Upper lobe of left lung (tissue), 6 donors: ENCODE measurements at regions not wholly inside any gene's neighbourhood (a gene's known extent, or its start where the extent isn't known, plus 50 kb on each side); places are given as distances from the start of the nearest gene placed in this dataset.

Experiments
- ATAC-seq, 2 donors: fragments of 200-7000 bp; cut with Tn5 transposase; one replicate each; pipeline ENCODE4 v1.9.1; 2022; ENCODE audit warnings: mild to moderate bottlenecking in 2 of 2, moderate library complexity in 2 of 2; ENCODE audit not compliant: low FRiP score in 2 of 2
- DNase-seq, 2 donors: peaks; one replicate each; pipeline ENCODE4 v3.0.0-alpha.2; 2019 to 2020
- H3K27ac ChIP-seq, 4 donors: fragments of 200-600 bp; sonication (generic); one replicate each; pipeline ENCODE4 v1.5.1; 2016 to 2019
- H3K27me3 ChIP-seq, 4 donors: fragments of 200-600 bp; sonication (generic); one replicate each; pipeline ENCODE4 v1.5.1; 2017 to 2019
- H3K36me3 ChIP-seq, 4 donors: fragments of 200-600 bp; sonication (generic); one replicate each; pipeline ENCODE4 v1.5.1; 2016 to 2019
- H3K4me1 ChIP-seq, 4 donors: fragments of 200-600 bp; sonication (generic); one replicate each; pipeline ENCODE4 v1.5.1; 2018 to 2019
- H3K4me3 ChIP-seq, 4 donors: fragments of 200-600 bp; sonication (generic); one replicate each; pipeline ENCODE4 v1.5.1; 2017 to 2019; ENCODE audit warnings: mild to moderate bottlenecking in 2 of 4, moderate library complexity in 1 of 4
- H3K9me3 ChIP-seq, 4 donors: fragments of 200-600 bp; sonication (generic); one replicate each; pipeline ENCODE4 v1.5.1; 2018 to 2019
- CTCF ChIP-seq, 6 experiments: fragments of 450-650 bp in 4 of 6; fragments of 200-600 bp in 2 of 6; sonication (generic) in 2 of 6; IDR thresholded peaks; one replicate each; pipeline ENCODE4 v1.5.1; 2016 to 2019; ENCODE audit warnings: antibody characterized with exemption in 6 of 6
- EP300 ChIP-seq, 4 donors: sonication (generic); formaldehyde crosslinking; IDR thresholded peaks; one replicate each; pipeline ENCODE4 v1.5.1; 2017; ENCODE audit warnings: antibody characterized with exemption in 4 of 4, control low read depth in 2 of 4
- POLR2A ChIP-seq, 4 donors: fragments of 450-650 bp; IDR thresholded peaks; one replicate each; pipeline ENCODE4 v1.5.1; 2016 to 2017; ENCODE audit warnings: antibody characterized with exemption in 4 of 4, mild to moderate bottlenecking in 2 of 4
- POLR2AphosphoS5 ChIP-seq, 2 donors: sonication (generic); formaldehyde crosslinking; IDR thresholded peaks; one replicate each; pipeline ENCODE4 v1.5.1; 2017; ENCODE audit warnings: antibody characterized with exemption in 2 of 2
- WGBS, 2 donors: methylation state at CpG; one replicate each; pipeline ENCODE4 v1.1.5; 2017 to 2018; 5-methylcytosine and 5-hydroxymethylcytosine counted together
- donor health status: DM: no; HTN: no; CAD: no; lungs with moderate emphysema.
- donor health status: DM: no; HTN: yes; CAD: no; lungs with severe emphysema.

- TF ChIP-seq CTCF (IDR thresholded peaks at IDR 0.05) (no peak), EP300 (IDR thresholded peaks at IDR 0.05) (no peak), POLR2A (IDR thresholded peaks at IDR 0.05) (no peak), POLR2AphosphoS5 (IDR thresholded peaks at IDR 0.05) (no peak)
- no peak for DNase-seq
- no peak overlapping the region for H3K27ac ChIP-seq
- no peaks in the 10 kb centered on the region for H3K9me3 ChIP-seq
- H3K4me3 ChIP-seq, result no peak overlapping the region
- no peaks in the 10 kb centered on the region for H3K36me3 ChIP-seq
- 87 to 95% methylated on average over 6 to 7 of the region's 7 CpGs for WGBS, 2 donors
- peaks cover 5 to 10% (median 7%) of the 10 kb centered on the region in 4 donors for H3K4me1 ChIP-seq
- peaks cover 0 to 9% (median 4%) of the 10 kb centered on the region in 4 donors for H3K27me3 ChIP-seq
- ATAC-seq, result no peak
Observed at GRCh38 chr10:131451407-131452015, 140.0 kb upstream of the TCERG1L start.

GRCh38 chr10:131452926-131453720 lies 141.6 kb upstream of the TCERG1L start:
- Histone ChIP-seq H3K4me3 (peak overlapping the region in 2 of 4 donors; percentile 17 to 19), H3K9me3 (no peaks in the 10 kb centered on the region), H3K36me3 (no peaks in the 10 kb centered on the region), H3K27me3 (peaks cover 0 to 9% (median 4%) of the 10 kb centered on the region in 4 donors), H3K4me1 (peaks cover 5 to 10% (median 7%) of the 10 kb centered on the region in 4 donors), H3K27ac (no peak overlapping the region)
- 32 to 72% methylated on average over 12 to 33 of the region's 33 CpGs for WGBS, 2 donors
- TF ChIP-seq POLR2AphosphoS5 (IDR thresholded peaks at IDR 0.05), result no peak
- DNase-seq, result no peak
- peak; percentile 38 to 44 for ATAC-seq

GRCh38 chr10:131453721-131454634 lies 142.5 kb upstream of the TCERG1L start:
- ATAC-seq, result peak in 1 of 2 donors; percentile 74
- Histone ChIP-seq H3K4me3 (peak overlapping the region in 2 of 4 donors; percentile 17 to 19), H3K9me3 (no peaks in the 10 kb centered on the region), H3K27me3 (peaks cover 0 to 9% (median 4%) of the 10 kb centered on the region in 4 donors), H3K4me1 (peaks cover 5 to 10% (median 7%) of the 10 kb centered on the region in 4 donors), H3K36me3 (no peaks in the 10 kb centered on the region), H3K27ac (no peak overlapping the region)
- DNase-seq, result peak in 1 of 2 donors; percentile 42
- TF ChIP-seq CTCF (IDR thresholded peaks at IDR 0.05) (peak; percentile 52 to 83 (median 78)), POLR2AphosphoS5 (IDR thresholded peaks at IDR 0.05) (no peak), EP300 (IDR thresholded peaks at IDR 0.05) (no peak), POLR2A (IDR thresholded peaks at IDR 0.05) (no peak)
- WGBS, 2 donors, result 13 to 17% methylated on average over 13 to 31 of the region's 32 CpGs

- no peaks in the 10 kb centered on the region for H3K9me3 ChIP-seq
- H3K36me3 ChIP-seq, result no peaks in the 10 kb centered on the region
- 52 to 60% methylated on average over 10 to 11 of the region's 11 CpGs for WGBS, 2 donors
- DNase-seq (no peak), ATAC-seq (no peak)
- TF ChIP-seq POLR2AphosphoS5 (IDR thresholded peaks at IDR 0.05), result no peak
- TF ChIP-seq EP300 (IDR thresholded peaks at IDR 0.05), result no peak
- no peak for TF ChIP-seq CTCF (IDR thresholded peaks at IDR 0.05)
- no peak for TF ChIP-seq POLR2A (IDR thresholded peaks at IDR 0.05)
- H3K4me1 ChIP-seq, result peaks cover 5 to 10% (median 7%) of the 10 kb centered on the region in 4 donors
- H3K27ac ChIP-seq, result no peak overlapping the region
- H3K4me3 ChIP-seq, result no peak overlapping the region
- H3K27me3 ChIP-seq, result peaks cover 0 to 9% (median 4%) of the 10 kb centered on the region in 4 donors
Observed at GRCh38 chr10:131456411-131456810, 144.9 kb upstream of the TCERG1L start.

GRCh38 chr10:131461093-131461492 lies 149.6 kb upstream of the TCERG1L start:
- Histone ChIP-seq H3K4me1 (no peaks in the 10 kb centered on the region), H3K27me3 (no peaks in the 10 kb centered on the region), H3K36me3 (no peaks in the 10 kb centered on the region), H3K27ac (no peak overlapping the region), H3K9me3 (no peaks in the 10 kb centered on the region), H3K4me3 (no peak overlapping the region)
- TF ChIP-seq POLR2AphosphoS5 (IDR thresholded peaks at IDR 0.05) (no peak), CTCF (IDR thresholded peaks at IDR 0.05) (no peak), POLR2A (IDR thresholded peaks at IDR 0.05) (no peak), EP300 (IDR thresholded peaks at IDR 0.05) (no peak)
- no peak for ATAC-seq
- no peak for DNase-seq
- 39% methylated on average over 5 of the region's 5 CpGs; no CpG with 5 or more reads in 1 of the 2 donors for WGBS, 2 donors
